Karpas-422 (cell line): ENCODE measurements at regions not wholly inside any gene's neighbourhood (a gene's known extent, or its start where the extent isn't known, plus 50 kb on each side); places are given as distances from the start of the nearest gene placed in this dataset. TPM values are rescaled to one million over a fixed set of nuclear protein-coding genes. Genes with fewer than 3 reads are reported as not detected.
"Not testable (repeated sequence)": the region's sequence is repeated elsewhere in the genome, so short reads cannot be mapped to it uniquely, and the experiment has no call there.

Experiments used
- DNase-seq: peaks from one replicate; pipeline ENCODE4 v3.0.0-alpha.2; 2015
- H2AFZ ChIP-seq: fragments of 200-600 bp; sonication (generic); 2 replicates; pipeline ENCODE4 v1.6.1; 2014; ENCODE audit warnings: antibody characterized with exemption, low read length, mixed read lengths
- H3K27ac ChIP-seq: fragments of 200-600 bp; sonication (generic); 2 replicates; pipeline ENCODE4 v1.5.1; 2014; ENCODE audit warnings: mild to moderate bottlenecking, low read length, moderate library complexity
- H3K27me3 ChIP-seq: fragments of 200-600 bp; sonication (generic); 2 replicates; pipeline ENCODE4 v1.6.1; 2014; ENCODE audit warnings: low read length, mixed read lengths
- H3K36me3 ChIP-seq: fragments of 200-600 bp; sonication (generic); 2 replicates; pipeline ENCODE4 v1.6.1; 2014; ENCODE audit warnings: low read length, mixed read lengths; ENCODE audit not compliant: insufficient read depth
- H3K4me1 ChIP-seq: fragments of 200-600 bp; sonication (generic); 2 replicates; pipeline ENCODE4 v1.6.1; 2014; ENCODE audit warnings: mild to moderate bottlenecking, low read length, mixed read lengths
- H3K4me2 ChIP-seq: fragments of 200-600 bp; sonication (generic); 2 replicates; pipeline ENCODE4 v1.6.1; 2014; ENCODE audit warnings: low read length, low read depth, mild to moderate bottlenecking; ENCODE audit not compliant: poor library complexity, severe bottlenecking
- H3K4me3 ChIP-seq: fragments of 200-600 bp; sonication (generic); 2 replicates; pipeline ENCODE4 v1.5.1; 2014; ENCODE audit warnings: mild to moderate bottlenecking, antibody characterized with exemption, low read length, mixed read lengths
- H3K79me2 ChIP-seq: fragments of 200-600 bp; sonication (generic); 2 replicates; pipeline ENCODE4 v1.6.1; 2014; ENCODE audit warnings: mild to moderate bottlenecking, low read length, mixed read lengths
- H3K9ac ChIP-seq: fragments of 200-600 bp; sonication (generic); 2 replicates; pipeline ENCODE4 v1.6.0; 2014; ENCODE audit warnings: low read length
- H3K9me2 ChIP-seq: fragments of 200-600 bp; sonication (generic), shearing (Covaris generic); replicated peaks from 2 replicates; pipeline ENCODE4 v1.6.0; 2014; ENCODE audit warnings: mild to moderate bottlenecking, low read length, moderate library complexity; ENCODE audit not compliant: insufficient read depth
- H3K9me3 ChIP-seq: fragments of 300-700, 200-600 bp; sonication (generic); 2 replicates; pipeline ENCODE4 v1.6.1; 2014; ENCODE audit warnings: low read length, mixed read lengths
- H4K20me1 ChIP-seq: fragments of 200-600 bp; sonication (generic); 2 replicates; pipeline ENCODE4 v1.6.1; 2014; ENCODE audit warnings: mild to moderate bottlenecking, antibody characterized with exemption, low read length, low read depth; ENCODE audit not compliant: insufficient read depth
- small RNA-seq: library from RNA; depleted of rRNA; stranded (forward); fragments of <200 nt; gene quantifications from one replicate; pipeline ENCODE3, GENCODE V24; 2014

- Histone ChIP-seq H3K4me3 (no peak overlapping the region), H3K27ac (no peak overlapping the region), H3K9me2 (no peaks in the 10 kb centered on the region), H4K20me1 (no peaks in the 10 kb centered on the region), H3K79me2 (no peaks in the 10 kb centered on the region), H2AFZ (no peak overlapping the region), H3K4me2 (no peak overlapping the region), H3K4me1 (no peaks in the 10 kb centered on the region), H3K9ac (no peak overlapping the region), H3K36me3 (no peaks in the 10 kb centered on the region), H3K9me3 (peaks cover 26% of the 10 kb centered on the region), H3K27me3 (no peaks in the 10 kb centered on the region)
- DNase-seq: no peak
Measured at GRCh38 chr7:79512261-79512660, 58.8 kb upstream of the MAGI2 start.

GRCh38 chr7:79511056-79511455, 57.6 kb upstream of the MAGI2 start:
- not testable (repeated sequence) for H3K4me3 ChIP-seq, H3K9ac ChIP-seq, H3K4me2 ChIP-seq, H2AFZ ChIP-seq, H3K36me3 ChIP-seq, H3K9me2 ChIP-seq, H4K20me1 ChIP-seq, H3K79me2 ChIP-seq, DNase-seq, H3K4me1 ChIP-seq, H3K27ac ChIP-seq, H3K27me3 ChIP-seq
- peaks cover 20% of the 10 kb centered on the region for H3K9me3 ChIP-seq

GRCh38 chr7:79507131-79507530, 53.7 kb upstream of the MAGI2 start:
- Histone ChIP-seq H2AFZ (no peak overlapping the region), H3K4me2 (no peak overlapping the region), H3K4me3 (no peak overlapping the region), H3K36me3 (no peaks in the 10 kb centered on the region), H4K20me1 (no peaks in the 10 kb centered on the region), H3K79me2 (no peaks in the 10 kb centered on the region), H3K4me1 (no peaks in the 10 kb centered on the region), H3K9ac (no peak overlapping the region), H3K9me2 (no peaks in the 10 kb centered on the region), H3K9me3 (peaks cover 15% of the 10 kb centered on the region; the same call in 1 of the 2 replicates), H3K27me3 (no peaks in the 10 kb centered on the region), H3K27ac (no peak overlapping the region)
- DNase-seq: no peak

- no peaks in the 10 kb centered on the region for H3K27me3 ChIP-seq
- no peak overlapping the region for H2AFZ ChIP-seq
- H3K79me2 ChIP-seq: no peaks in the 10 kb centered on the region
- no peak overlapping the region for H3K4me2 ChIP-seq
- H3K4me1 ChIP-seq: no peaks in the 10 kb centered on the region
- no peak overlapping the region for H3K27ac ChIP-seq
- no peak overlapping the region for H3K4me3 ChIP-seq
- no peaks in the 10 kb centered on the region for H3K9me2 ChIP-seq
- H3K9me3 ChIP-seq: peaks cover 21% of the 10 kb centered on the region; the same call in 1 of the 2 replicates
- no peak for DNase-seq
- no peak overlapping the region for H3K9ac ChIP-seq
- no peaks in the 10 kb centered on the region for H3K36me3 ChIP-seq
- no peaks in the 10 kb centered on the region for H4K20me1 ChIP-seq
Measured at GRCh38 chr7:79506481-79506880, 53.0 kb upstream of the MAGI2 start.

- no peak overlapping the region for H3K9ac ChIP-seq
- H3K79me2 ChIP-seq: no peaks in the 10 kb centered on the region
- H4K20me1 ChIP-seq: no peaks in the 10 kb centered on the region
- H3K4me2 ChIP-seq: no peak overlapping the region
- no peak overlapping the region for H2AFZ ChIP-seq
- H3K9me2 ChIP-seq: no peaks in the 10 kb centered on the region
- H3K9me3 ChIP-seq: peaks cover 27% of the 10 kb centered on the region; the same call in 1 of the 2 replicates
- no peaks in the 10 kb centered on the region for H3K36me3 ChIP-seq
- H3K27me3 ChIP-seq: no peaks in the 10 kb centered on the region
- H3K4me3 ChIP-seq: no peak overlapping the region
- DNase-seq: no peak
- H3K4me1 ChIP-seq: no peaks in the 10 kb centered on the region
- no peak overlapping the region for H3K27ac ChIP-seq
Measured at GRCh38 chr7:79504607-79505389, 51.3 kb upstream of the MAGI2 start.

Small RNA genes in the stretch of these regions (small RNA-seq; reads per million reads assigned to genes)
- not detected for gene RNA5SP234
- gene RNU6-849P: not detected
